Bronchial epithelial cell (primary cell): ENCODE measurements at regions not wholly inside any gene's neighbourhood (a gene's known extent, or its start where the extent isn't known, plus 50 kb on each side); places are given as distances from the start of the nearest gene placed in this dataset.
A peak's percentile ranks its signal among the peaks of the same experiment; 100 is the strongest.

ENCODE experiments used
- DNase-seq: peaks from one replicate; pipeline ENCODE4 v3.0.0-alpha.2; 2010; ENCODE audit warnings: low read depth
- FAIRE-seq: peaks from 2 replicates; lab custom pipeline; 2011; peaks lifted over from hg19 to GRCh38; lab: Jason Lieb, UNC
- H3K27me3 ChIP-seq: 2 replicates; pipeline ENCODE4 v1.5.1; 2011; ENCODE audit warnings: low read length; ENCODE audit not compliant: control insufficient read depth, insufficient read depth
- H3K36me3 ChIP-seq: 2 replicates; pipeline ENCODE4 v1.5.1; 2011; ENCODE audit warnings: low read length; ENCODE audit not compliant: control insufficient read depth, insufficient read depth
- H3K4me3 ChIP-seq: 2 replicates; pipeline ENCODE4 v1.5.1; 2011; ENCODE audit warnings: mild to moderate bottlenecking, low read depth, low read length, control low read depth
- TF ChIP-seq, protein P1 (sequence below): IDR thresholded peaks from 2 replicates; pipeline ENCODE4 v1.5.1; 2011; ENCODE audit warnings: mild to moderate bottlenecking, moderate library complexity, low read length, control low read depth, inconsistent platforms; ENCODE audit not compliant: insufficient read depth, severe bottlenecking

- TF ChIP-seq, protein P1, sequence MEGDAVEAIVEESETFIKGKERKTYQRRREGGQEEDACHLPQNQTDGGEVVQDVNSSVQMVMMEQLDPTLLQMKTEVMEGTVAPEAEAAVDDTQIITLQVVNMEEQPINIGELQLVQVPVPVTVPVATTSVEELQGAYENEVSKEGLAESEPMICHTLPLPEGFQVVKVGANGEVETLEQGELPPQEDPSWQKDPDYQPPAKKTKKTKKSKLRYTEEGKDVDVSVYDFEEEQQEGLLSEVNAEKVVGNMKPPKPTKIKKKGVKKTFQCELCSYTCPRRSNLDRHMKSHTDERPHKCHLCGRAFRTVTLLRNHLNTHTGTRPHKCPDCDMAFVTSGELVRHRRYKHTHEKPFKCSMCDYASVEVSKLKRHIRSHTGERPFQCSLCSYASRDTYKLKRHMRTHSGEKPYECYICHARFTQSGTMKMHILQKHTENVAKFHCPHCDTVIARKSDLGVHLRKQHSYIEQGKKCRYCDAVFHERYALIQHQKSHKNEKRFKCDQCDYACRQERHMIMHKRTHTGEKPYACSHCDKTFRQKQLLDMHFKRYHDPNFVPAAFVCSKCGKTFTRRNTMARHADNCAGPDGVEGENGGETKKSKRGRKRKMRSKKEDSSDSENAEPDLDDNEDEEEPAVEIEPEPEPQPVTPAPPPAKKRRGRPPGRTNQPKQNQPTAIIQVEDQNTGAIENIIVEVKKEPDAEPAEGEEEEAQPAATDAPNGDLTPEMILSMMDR: no peak
- FAIRE-seq (no peak), DNase-seq (no peak)
- no peaks in the 10 kb centered on the region for H3K36me3 ChIP-seq
- H3K27me3 ChIP-seq: no peaks in the 10 kb centered on the region
- H3K4me3 ChIP-seq: no peak overlapping the region
Measured at GRCh38 chr1:171429137-171429536, 56.2 kb upstream of the PRRC2C start.

DNA sequence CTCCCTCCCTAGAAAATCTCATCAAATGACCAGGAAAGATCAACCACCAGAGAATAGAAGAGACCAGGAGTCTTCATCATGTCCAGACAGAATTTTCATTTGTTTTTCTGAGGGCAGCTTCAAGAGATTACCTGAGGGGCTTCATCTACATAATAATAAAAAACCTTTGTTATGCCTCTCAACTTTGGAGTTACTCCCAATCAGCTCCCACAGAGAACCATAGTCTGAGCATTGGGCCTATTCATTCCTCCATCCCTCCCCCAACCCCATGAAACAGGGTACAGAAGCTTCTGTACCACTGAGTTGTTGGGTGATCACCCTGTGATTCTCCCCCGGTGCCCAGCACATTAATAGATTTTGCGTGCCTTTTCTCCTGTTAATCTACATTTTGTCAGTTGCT lies 53.3 kb upstream of the PRRC2C start:
- no peak for DNase-seq
- Histone ChIP-seq H3K27me3 (no peaks in the 10 kb centered on the region), H3K36me3 (no peaks in the 10 kb centered on the region), H3K4me3 (no peak overlapping the region)
- TF ChIP-seq, protein P1: no peak
- no peak for FAIRE-seq

DNA sequence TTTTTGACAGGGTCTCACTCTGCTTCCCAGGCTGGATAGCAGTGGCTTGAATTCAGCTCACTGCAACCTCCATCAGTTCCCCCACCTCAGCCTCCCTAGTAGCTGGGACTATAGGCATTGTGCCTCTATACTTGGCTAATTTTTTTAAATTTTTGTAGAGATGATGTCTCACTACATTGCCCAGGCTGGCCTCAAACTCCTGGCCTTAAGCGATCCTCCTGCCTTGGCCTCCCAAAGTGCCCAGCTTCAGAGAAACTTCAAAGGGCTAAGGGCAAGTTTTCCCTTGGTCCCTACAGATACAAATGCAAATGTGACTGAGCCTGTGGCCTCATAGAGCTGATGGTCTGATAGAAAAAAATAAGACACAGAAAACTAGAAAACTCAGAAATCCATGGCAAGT lies 52.9 kb upstream of the PRRC2C start:
- Histone ChIP-seq H3K27me3 (no peaks in the 10 kb centered on the region), H3K36me3 (no peaks in the 10 kb centered on the region), H3K4me3 (no peak overlapping the region)
- DNase-seq (no peak), FAIRE-seq (no peak)
- TF ChIP-seq, protein P1: no peak

- peak; percentile 87 for DNase-seq
- no peak for FAIRE-seq
- TF ChIP-seq, protein P1: no peak
- H3K36me3 ChIP-seq: no peaks in the 10 kb centered on the region
- no peak overlapping the region for H3K4me3 ChIP-seq
- no peaks in the 10 kb centered on the region for H3K27me3 ChIP-seq
Measured at GRCh38 chr1:171433451-171433850, 51.9 kb upstream of the PRRC2C start.

DNA sequence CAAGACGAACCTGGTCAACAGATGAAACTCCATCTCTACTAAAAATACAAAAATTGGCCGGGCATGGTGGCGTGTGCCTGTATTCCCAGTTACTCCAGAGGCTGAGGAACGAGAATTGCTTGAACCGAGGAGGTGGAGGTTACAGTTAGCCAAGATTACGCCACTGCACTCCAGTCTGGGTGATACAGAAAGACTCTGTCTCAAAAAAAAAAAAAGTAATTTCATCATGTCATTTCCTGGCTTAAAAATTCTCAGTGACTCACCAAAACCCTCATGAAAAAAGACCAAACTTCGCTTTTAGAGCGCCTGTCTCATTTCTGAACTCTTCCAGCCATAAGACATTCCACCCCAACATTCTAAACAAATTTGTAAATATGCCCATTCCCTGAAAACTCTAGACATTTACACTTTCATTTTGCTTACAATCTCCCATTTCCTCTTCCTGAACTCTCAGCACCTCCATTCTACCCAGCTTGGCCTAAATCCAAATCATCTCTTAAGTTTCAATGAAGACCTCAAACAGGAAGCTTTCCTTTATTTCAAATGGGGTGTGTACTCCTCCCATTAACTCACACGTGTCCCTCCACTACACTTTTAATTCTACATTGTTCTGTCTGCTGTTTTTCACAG lies 50.5 kb upstream of the PRRC2C start:
- FAIRE-seq: no peak
- no peaks in the 10 kb centered on the region for H3K36me3 ChIP-seq

More for the DNA sequence above, 50.5 kb upstream of the PRRC2C start:
- Histone ChIP-seq H3K27me3 (no peaks in the 10 kb centered on the region), H3K4me3 (no peak overlapping the region)
- TF ChIP-seq, protein P1: no peak
- peak; percentile 95 for DNase-seq
